ENCODE measurements at regions not wholly inside any gene's neighbourhood (a gene's known extent, or its start where the extent isn't known, plus 50 kb on each side); places are given as distances from the start of the nearest gene placed in this dataset.

DNA sequence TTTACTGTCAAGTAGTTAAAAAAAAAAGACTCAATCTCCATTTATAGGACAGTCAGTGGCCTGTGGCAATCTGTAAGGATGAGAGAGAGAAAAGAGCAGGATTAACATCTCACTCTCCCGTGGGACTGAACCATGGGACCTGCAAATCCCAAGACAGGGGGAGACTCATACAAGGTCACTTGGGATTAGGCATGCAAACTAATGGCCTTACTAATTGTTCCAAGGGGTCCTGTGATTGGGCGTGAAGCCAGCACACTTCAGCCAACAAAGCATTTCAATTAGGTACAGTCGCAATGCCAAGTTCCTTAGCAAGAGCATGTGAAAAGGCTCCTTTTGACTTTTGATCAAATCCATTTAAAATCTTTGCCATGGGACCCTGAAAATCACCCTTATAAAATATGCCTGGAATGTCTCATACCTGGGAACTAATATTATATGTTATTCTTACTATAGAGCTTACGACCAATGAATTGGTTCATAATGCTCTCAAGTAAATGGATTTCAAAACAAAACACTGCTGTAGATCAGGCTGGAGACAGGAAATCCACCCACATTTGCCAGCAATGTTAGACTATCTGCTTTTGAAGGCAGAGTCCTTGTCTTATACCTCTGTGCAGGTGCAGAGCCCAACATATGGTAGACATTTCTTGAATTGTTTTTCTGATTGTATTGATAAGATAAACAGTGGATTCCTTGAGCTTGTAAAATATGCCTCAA lies 412.5 kb downstream of the GJA1 start:
- DNase-seq (ENCODE audit: low spot score): no peak
- H3K36me3 Mint-ChIP-seq (ENCODE audit: low read depth): no peaks in the 10 kb centered on the region
- H3K27ac Mint-ChIP-seq (ENCODE audit: unreplicated experiment): no peak overlapping the region
- H3K4me1 Mint-ChIP-seq (ENCODE audit: low read depth): peaks cover 30% of the 10 kb centered on the region
- no peak overlapping the region for H3K4me3 Mint-ChIP-seq (ENCODE audit: unreplicated experiment)
- H3K27me3 Mint-ChIP-seq (ENCODE audit: low read depth): no peaks in the 10 kb centered on the region
- TF ChIP-seq, protein P1, sequence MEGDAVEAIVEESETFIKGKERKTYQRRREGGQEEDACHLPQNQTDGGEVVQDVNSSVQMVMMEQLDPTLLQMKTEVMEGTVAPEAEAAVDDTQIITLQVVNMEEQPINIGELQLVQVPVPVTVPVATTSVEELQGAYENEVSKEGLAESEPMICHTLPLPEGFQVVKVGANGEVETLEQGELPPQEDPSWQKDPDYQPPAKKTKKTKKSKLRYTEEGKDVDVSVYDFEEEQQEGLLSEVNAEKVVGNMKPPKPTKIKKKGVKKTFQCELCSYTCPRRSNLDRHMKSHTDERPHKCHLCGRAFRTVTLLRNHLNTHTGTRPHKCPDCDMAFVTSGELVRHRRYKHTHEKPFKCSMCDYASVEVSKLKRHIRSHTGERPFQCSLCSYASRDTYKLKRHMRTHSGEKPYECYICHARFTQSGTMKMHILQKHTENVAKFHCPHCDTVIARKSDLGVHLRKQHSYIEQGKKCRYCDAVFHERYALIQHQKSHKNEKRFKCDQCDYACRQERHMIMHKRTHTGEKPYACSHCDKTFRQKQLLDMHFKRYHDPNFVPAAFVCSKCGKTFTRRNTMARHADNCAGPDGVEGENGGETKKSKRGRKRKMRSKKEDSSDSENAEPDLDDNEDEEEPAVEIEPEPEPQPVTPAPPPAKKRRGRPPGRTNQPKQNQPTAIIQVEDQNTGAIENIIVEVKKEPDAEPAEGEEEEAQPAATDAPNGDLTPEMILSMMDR (IDR thresholded peaks at IDR 0.05): no peak
- no peaks in the 10 kb centered on the region for H3K9me3 Mint-ChIP-seq (ENCODE audit: low read depth)

DNA sequence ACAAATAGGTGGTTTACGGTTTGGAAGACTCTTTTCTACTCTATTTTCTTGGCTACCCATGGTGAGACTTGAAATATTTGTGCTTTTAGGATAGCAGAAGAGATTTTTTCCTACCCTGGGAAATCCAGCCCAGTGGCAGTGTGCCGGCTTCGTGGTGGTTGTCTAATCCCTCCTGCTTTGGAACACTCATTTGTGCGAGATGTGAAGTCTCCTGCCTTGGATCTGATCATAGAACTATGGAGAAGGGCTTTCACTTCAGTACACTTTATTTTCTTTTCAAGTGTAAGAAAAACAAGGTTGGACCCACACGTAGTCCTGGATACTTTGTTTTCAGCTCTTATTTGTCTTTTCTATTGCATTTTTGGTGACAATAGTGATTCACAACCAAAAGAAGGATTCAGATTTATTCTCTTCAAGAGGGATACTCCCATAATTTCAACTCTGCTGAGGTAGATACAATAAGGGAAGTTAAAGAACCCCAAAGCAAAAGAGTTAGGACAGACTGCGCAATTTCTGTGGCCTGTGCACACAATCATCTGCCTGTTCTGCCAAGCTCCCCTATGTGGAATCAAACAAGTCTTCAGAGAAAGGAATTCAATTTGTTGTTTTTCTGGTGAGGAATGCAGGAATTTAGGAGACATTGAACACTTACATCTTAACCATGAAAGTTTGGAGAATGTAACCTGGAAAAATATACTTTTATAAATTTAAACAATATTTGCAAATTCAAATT lies 413.2 kb downstream of the GJA1 start:
- H3K4me1 Mint-ChIP-seq (ENCODE audit: low read depth): peaks cover 30% of the 10 kb centered on the region
- H3K27ac Mint-ChIP-seq (ENCODE audit: unreplicated experiment): no peak overlapping the region
- TF ChIP-seq, protein P1 (IDR thresholded peaks at IDR 0.05): no peak
- H3K36me3 Mint-ChIP-seq (ENCODE audit: low read depth): no peaks in the 10 kb centered on the region
- no peaks in the 10 kb centered on the region for H3K27me3 Mint-ChIP-seq (ENCODE audit: low read depth)
- H3K9me3 Mint-ChIP-seq (ENCODE audit: low read depth): no peaks in the 10 kb centered on the region
- DNase-seq (ENCODE audit: low spot score): no peak
- no peak overlapping the region for H3K4me3 Mint-ChIP-seq (ENCODE audit: unreplicated experiment)

DNA sequence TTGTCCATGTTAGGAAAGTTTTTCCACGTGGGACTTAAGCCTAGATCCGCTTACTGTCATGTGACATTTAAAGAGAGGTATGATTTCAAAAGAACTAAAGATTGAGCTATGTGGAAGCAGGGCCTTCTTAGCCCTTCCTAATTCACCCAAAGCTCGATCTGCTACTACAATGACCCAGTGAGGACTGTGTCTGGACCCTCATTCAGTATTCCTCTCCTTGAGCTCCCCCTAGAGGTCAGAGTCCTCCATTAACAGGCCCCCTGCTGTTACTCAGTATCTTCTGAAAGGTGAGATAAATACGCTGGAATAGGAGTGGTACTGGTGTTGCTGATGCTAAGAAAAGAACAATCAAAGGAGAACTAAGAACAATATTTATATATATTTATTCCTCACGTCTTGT lies 414.0 kb downstream of the GJA1 start:
- DNase-seq (ENCODE audit: low spot score): no peak
- TF ChIP-seq, protein P1 (IDR thresholded peaks at IDR 0.05): peak; percentile 83
- no peaks in the 10 kb centered on the region for H3K27me3 Mint-ChIP-seq (ENCODE audit: low read depth)
- no peaks in the 10 kb centered on the region for H3K36me3 Mint-ChIP-seq (ENCODE audit: low read depth)
- no peak overlapping the region for H3K4me3 Mint-ChIP-seq (ENCODE audit: unreplicated experiment)
- peaks cover 30% of the 10 kb centered on the region for H3K4me1 Mint-ChIP-seq (ENCODE audit: low read depth)
- H3K9me3 Mint-ChIP-seq (ENCODE audit: low read depth): no peaks in the 10 kb centered on the region
- no peak overlapping the region for H3K27ac Mint-ChIP-seq (ENCODE audit: unreplicated experiment)

- H3K36me3 Mint-ChIP-seq (ENCODE audit: low read depth): no peaks in the 10 kb centered on the region
- H3K27ac Mint-ChIP-seq (ENCODE audit: unreplicated experiment): no peak overlapping the region
- DNase-seq (ENCODE audit: low spot score): no peak
- no peaks in the 10 kb centered on the region for H3K9me3 Mint-ChIP-seq (ENCODE audit: low read depth)
- no peaks in the 10 kb centered on the region for H3K27me3 Mint-ChIP-seq (ENCODE audit: low read depth)
- peaks cover 42% of the 10 kb centered on the region for H3K4me1 Mint-ChIP-seq (ENCODE audit: low read depth)
- TF ChIP-seq, protein P1 (IDR thresholded peaks at IDR 0.05): no peak
- H3K4me3 Mint-ChIP-seq (ENCODE audit: unreplicated experiment): no peak overlapping the region
These were observed 415.6 kb downstream of the GJA1 start for GRCh38 chr6:121851056-121851455.

- TF ChIP-seq, protein P1 (IDR thresholded peaks at IDR 0.05): no peak
- H3K27me3 Mint-ChIP-seq (ENCODE audit: low read depth): no peaks in the 10 kb centered on the region
- no peak overlapping the region for H3K4me3 Mint-ChIP-seq (ENCODE audit: unreplicated experiment)
- no peaks in the 10 kb centered on the region for H3K36me3 Mint-ChIP-seq (ENCODE audit: low read depth)
- H3K9me3 Mint-ChIP-seq (ENCODE audit: low read depth): no peaks in the 10 kb centered on the region
- H3K27ac Mint-ChIP-seq (ENCODE audit: unreplicated experiment): no peak overlapping the region
- peaks cover 56% of the 10 kb centered on the region for H3K4me1 Mint-ChIP-seq (ENCODE audit: low read depth)
- DNase-seq (ENCODE audit: low spot score): no peak
These were observed 418.2 kb downstream of the GJA1 start for GRCh38 chr6:121853686-121854085.

Measured in chondrocyte (in vitro differentiated cells).